Brain pericyte (primary cell): ENCODE measurements at regions not wholly inside any gene's neighbourhood (a gene's known extent, or its start where the extent isn't known, plus 50 kb on each side); places are given as distances from the start of the nearest gene placed in this dataset.
"Not testable (repeated sequence)": the region's sequence is repeated elsewhere in the genome, so short reads cannot be mapped to it uniquely, and the experiment has no call there.

ENCODE experiments used
- DNase-seq: peaks from one replicate; pipeline ENCODE4 v3.0.0-alpha.2; 2012; ENCODE audit warnings: low read depth, low spot score

GRCh38 chr16:5916711-5917191 lies 819.2 kb upstream of the EEF2KMT start:
- DNase-seq, result no peak

- no peak for DNase-seq
These were observed 813.6 kb upstream of the EEF2KMT start for GRCh38 chr16:5911241-5911640.

- DNase-seq, result not testable (repeated sequence)
These were observed 812.0 kb upstream of the EEF2KMT start for GRCh38 chr16:5909556-5909955.

- DNase-seq, result no peak
These were observed 809.9 kb upstream of the EEF2KMT start for GRCh38 chr16:5907544-5907943.

GRCh38 chr16:5906351-5906750 lies 808.8 kb upstream of the EEF2KMT start:
- no peak for DNase-seq

GRCh38 chr16:5905935-5906334 lies 808.3 kb upstream of the EEF2KMT start:
- DNase-seq, result no peak

- no peak for DNase-seq
These were observed 806.2 kb upstream of the EEF2KMT start for GRCh38 chr16:5903832-5904231.

- DNase-seq, result no peak
These were observed 805.6 kb upstream of the EEF2KMT start for GRCh38 chr16:5903153-5903552.

GRCh38 chr16:5900046-5900445 lies 802.5 kb upstream of the EEF2KMT start:
- DNase-seq, result no peak

- no peak for DNase-seq
These were observed 798.4 kb upstream of the EEF2KMT start for GRCh38 chr16:5895976-5896375.

- no peak for DNase-seq
These were observed 797.5 kb upstream of the EEF2KMT start for GRCh38 chr16:5895137-5895536.

- DNase-seq, result no peak
These were observed 793.7 kb upstream of the EEF2KMT start for GRCh38 chr16:5891296-5891695.

- no peak for DNase-seq
These were observed 787.9 kb upstream of the EEF2KMT start for GRCh38 chr16:5885521-5885920.

- DNase-seq, result no peak
These were observed 787.4 kb upstream of the EEF2KMT start for GRCh38 chr16:5884996-5885395.

- no peak for DNase-seq
These were observed 786.7 kb upstream of the EEF2KMT start for GRCh38 chr16:5884339-5884738.

GRCh38 chr16:5882087-5882640 lies 784.6 kb upstream of the EEF2KMT start:
- DNase-seq, result no peak

- no peak for DNase-seq
These were observed 777.8 kb upstream of the EEF2KMT start for GRCh38 chr16:5875416-5875815.

GRCh38 chr16:5874899-5875298 lies 777.3 kb upstream of the EEF2KMT start:
- no peak for DNase-seq

GRCh38 chr16:5873221-5873620 lies 775.6 kb upstream of the EEF2KMT start:
- DNase-seq, result no peak

GRCh38 chr16:5870886-5871691 lies 773.5 kb upstream of the EEF2KMT start:
- DNase-seq, result no peak

GRCh38 chr16:5867250-5867649 lies 769.7 kb upstream of the EEF2KMT start:
- no peak for DNase-seq

GRCh38 chr16:5865236-5865635 lies 767.6 kb upstream of the EEF2KMT start:
- DNase-seq, result no peak

GRCh38 chr16:5863071-5863606 lies 765.5 kb upstream of the EEF2KMT start:
- DNase-seq, result no peak
